GM18519 (cell line): ENCODE measurements at regions not wholly inside any gene's neighbourhood (a gene's known extent, or its start where the extent isn't known, plus 50 kb on each side); places are given as distances from the start of the nearest gene placed in this dataset.

Source experiments
- ATAC-seq: cut with Tn5 transposase; IDR thresholded peaks from one replicate; pipeline ENCODE4 v1.9.1; 2021; ENCODE audit warnings: mild to moderate bottlenecking, moderate library complexity; ENCODE audit not compliant: unreplicated experiment, low FRiP score

DNA sequence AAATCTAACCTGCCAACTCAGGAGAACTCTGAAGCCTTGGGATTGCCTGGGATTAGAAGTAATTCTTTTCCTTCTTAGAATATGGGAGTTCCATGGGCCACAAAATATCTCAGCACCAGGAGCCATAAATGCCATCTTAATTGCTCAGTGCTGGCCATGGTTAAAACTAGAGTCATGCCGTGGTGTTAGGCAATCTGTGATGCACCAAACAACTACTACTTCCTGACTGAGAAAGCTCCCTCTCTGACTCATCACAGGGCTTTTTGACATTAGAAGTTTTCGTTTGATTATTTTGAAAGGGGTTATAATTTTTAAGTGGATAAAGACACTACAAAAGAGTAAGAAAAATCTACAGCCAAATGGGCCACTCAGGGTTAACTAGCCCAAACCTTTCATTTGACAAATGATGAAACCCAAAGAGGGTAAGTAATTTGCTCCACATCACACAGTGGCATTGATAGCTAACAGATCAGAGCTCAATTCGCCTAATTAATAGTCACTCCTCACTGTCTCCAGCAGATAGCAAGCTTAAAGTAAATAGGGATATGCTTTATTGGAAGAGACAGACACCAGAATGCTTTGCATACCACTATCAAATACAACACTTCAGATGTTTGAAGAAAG is 377.3 kb downstream of the EMP1 start:
- no peak for ATAC-seq

DNA sequence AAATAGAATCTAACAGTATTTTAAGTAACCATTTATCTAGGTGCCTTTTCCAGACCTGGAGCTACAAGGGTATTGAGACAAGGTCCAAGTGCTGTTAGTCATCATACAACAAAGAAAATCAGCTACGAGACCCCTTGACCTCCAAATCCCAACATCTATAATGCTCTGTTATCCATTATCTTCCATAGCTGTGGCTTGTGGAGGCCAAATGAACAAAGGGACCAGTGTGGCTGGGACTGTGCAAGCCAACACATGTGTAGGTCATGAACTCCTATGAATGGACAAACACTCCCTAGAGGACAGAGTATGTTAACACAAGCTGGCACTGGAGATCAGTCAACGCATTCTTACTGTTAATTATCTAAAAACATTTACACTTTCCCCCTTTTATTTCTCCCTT is 374.5 kb downstream of the EMP1 start:
- ATAC-seq, result no peak

DNA sequence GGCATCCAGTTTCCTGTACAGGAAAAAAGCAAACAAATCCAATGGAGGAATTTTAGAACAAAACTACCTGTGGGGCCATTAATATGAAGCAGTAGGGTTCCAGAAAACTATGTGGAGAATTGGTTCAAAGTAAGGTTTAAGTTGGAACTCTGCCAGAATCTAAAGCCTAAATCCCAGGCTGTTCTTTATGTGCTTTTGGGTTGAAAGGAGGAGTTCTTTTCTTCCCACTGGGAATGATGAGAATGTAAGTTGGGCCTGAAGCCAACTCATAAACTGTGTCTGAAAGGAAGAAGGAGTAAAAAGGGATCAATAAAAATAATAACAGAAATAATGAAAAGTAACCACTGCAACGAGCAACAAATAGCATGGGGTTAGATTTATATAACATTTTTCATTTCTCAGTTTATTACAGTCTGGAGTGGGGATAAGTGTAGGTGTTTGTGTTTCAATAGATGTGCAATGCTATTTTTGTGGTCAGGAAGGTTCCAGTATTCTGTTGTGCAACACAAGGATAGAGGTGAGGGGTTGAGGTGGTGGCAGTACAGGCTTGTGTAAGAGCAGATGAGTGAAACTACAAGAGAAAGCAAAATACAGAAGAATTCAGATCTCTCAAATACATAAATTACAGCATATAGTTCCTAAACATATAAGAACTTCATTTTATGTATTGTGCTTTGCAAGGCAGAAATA is 373.6 kb downstream of the EMP1 start:
- ATAC-seq, result no peak

- no peak for ATAC-seq
These were observed 369.8 kb downstream of the EMP1 start for GRCh38 chr12:13566292-13566691.

GRCh38 chr12:13564266-13564810 is 367.8 kb downstream of the EMP1 start:
- no peak for ATAC-seq

- ATAC-seq, result no peak
These were observed 367.2 kb downstream of the EMP1 start for GRCh38 chr12:13563743-13564125.

DNA sequence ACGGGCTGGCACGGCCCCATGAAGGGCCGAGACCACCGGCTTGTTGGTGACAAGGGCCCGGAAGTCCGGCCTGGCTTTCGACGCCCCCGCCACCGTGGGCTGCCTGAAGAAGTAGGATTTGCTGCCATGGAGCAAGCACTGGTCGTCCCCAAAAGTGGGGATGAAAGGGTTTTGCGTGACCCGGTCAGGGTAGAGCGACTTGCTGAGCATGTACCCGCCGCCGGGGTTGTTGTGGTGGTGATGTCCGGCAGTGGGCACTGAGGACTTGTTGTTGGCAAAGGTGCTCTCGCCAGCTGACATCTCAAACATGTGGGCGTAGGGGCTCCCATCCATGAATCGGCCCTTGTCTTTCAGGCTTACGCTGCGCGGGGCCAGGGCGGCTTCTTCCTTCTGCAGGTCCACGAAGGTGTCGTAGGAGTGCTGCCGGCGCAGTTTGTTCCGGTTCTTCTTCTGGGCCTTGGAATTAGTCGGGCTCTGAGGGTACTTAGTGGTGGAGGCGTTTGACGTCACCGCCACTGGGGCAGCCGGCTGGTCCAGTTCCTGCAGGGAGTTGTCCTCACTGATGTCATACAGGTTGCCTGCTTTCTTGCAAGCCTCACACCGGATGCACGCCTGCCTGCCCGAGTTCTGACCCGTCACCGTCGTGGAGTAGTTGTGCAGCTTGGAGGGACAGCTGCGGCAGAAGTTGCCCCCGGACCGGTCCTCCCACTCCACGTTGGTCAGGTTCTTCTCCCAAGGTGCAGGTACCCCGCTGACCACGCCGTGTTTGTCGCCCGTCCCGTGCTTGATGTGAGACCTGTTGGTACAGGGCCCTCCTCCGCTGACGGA is 366.6 kb downstream of the EMP1 start:
- no peak for ATAC-seq

DNA sequence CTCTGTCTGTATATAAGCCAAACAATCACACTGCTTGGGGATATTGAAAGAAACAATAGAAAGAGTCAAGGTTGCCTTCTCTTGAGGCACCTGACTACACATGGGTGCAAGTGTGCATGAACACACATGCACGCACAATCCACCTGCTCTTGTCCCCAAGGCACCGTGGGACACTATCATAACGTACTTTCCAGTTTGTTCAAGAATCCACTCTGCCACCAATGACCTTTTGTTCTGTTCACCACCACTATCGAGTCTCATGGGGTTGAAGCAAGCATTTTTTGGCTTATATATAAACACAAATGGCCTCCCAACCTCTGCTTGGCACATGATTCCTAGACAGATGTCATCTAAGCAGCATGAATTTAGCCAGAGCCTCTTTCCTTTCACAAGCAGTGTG is 365.4 kb downstream of the EMP1 start:
- no peak for ATAC-seq

DNA sequence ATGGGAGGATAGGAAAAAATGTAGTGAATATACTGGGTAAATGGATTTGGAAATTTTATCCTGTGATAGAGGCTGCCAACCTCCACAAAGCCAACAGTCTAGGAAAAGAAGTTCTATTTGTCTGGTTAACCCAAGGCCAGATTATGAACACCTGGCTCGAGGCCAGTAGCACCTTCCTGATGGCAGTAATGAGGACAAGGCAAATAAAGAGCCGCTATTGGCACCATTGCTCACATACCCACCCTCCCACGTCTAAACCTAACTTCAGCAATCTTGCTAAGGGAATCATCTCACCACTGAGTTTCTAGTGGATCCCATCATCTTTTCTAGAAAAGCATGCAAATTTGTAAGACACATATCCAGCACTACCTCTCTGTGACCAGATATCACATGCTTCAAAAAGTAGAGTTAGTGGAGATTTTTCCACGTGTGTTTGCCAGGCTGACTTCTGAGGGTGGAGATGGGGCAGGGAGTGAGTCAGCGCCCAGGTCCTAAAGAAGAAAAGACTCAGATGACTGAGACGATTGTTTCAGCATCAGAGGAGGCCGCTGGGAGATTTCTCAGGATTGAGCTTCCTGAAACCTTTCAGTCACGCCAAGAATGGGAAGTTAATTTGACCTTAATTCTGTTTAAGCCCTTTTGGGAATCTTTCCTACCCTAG is 362.9 kb downstream of the EMP1 start:
- ATAC-seq, result no peak

- ATAC-seq, result no peak
These were observed 356.3 kb downstream of the EMP1 start for GRCh38 chr12:13552830-13553229.

GRCh38 chr12:13547283-13547682 is 350.8 kb downstream of the EMP1 start:
- no peak for ATAC-seq

GRCh38 chr12:13546231-13546630 is 349.7 kb downstream of the EMP1 start:
- no peak for ATAC-seq

- no peak for ATAC-seq
These were observed 342.5 kb downstream of the EMP1 start for GRCh38 chr12:13539051-13539450.

DNA sequence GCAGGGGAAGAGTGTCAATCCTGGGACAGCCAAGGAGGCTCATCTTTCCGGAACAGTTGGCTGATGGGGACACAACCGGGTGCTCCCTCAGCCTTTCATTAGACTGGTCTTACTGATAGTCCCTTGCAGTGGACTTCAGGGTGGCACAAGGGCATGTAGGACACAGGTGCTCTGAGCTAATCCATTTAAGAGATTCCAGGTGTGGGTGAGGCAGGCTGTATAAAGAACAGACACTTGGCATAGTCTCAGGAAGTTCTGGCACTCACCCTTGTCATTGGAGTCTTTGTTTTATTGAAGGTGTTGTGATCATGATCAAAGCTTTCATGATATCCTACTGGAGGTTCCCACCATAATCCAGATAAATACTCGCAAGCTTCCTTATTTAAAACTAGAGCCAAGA is 341.6 kb downstream of the EMP1 start:
- ATAC-seq, result no peak

- peak; percentile 65 for ATAC-seq
These were observed 341.1 kb downstream of the EMP1 start for GRCh38 chr12:13537623-13538022.

- ATAC-seq, result peak; percentile 80
These were observed 339.8 kb downstream of the EMP1 start for GRCh38 chr12:13536219-13536910.

- ATAC-seq, result no peak
These were observed 338.3 kb downstream of the EMP1 start for GRCh38 chr12:13534645-13535398.

- ATAC-seq, result no peak
These were observed 337.7 kb downstream of the EMP1 start for GRCh38 chr12:13534242-13534641.

GRCh38 chr12:13530966-13531365 is 334.4 kb downstream of the EMP1 start:
- ATAC-seq, result no peak
